ENCODE measurements at regions not wholly inside any gene's neighbourhood (a gene's known extent, or its start where the extent isn't known, plus 50 kb on each side); places are given as distances from the start of the nearest gene placed in this dataset.
"Not testable (repeated sequence)": the region's sequence is repeated elsewhere in the genome, so short reads cannot be mapped to it uniquely, and the experiment has no call there.

GRCh38 chr2:146602856-146603255, 1242.0 kb upstream of the ACVR2A start:
- no peak for DNase-seq

- DNase-seq = peak in 1 of 3 donors; percentile 21
Observed at GRCh38 chr2:146602383-146602782, 1242.4 kb upstream of the ACVR2A start.

DNA sequence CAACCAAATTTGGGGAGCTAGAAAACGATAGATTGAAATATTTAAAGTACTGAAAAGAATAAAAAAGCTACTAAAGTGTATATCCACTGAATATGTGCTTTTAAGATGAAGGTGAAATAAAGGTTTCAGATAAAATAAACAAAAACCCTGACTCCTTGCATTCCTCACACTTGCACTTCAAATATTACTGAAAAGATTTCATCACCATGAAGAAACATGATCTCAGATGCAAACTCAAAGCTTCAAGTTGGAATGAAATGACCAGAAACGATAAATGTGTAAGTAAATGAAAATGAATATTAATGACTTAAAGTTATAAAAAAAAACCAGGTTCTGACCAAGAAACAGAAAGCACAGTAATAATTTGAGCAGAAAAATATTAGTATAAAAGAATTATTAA, 1246.0 kb upstream of the ACVR2A start:
- no peak for DNase-seq

DNA sequence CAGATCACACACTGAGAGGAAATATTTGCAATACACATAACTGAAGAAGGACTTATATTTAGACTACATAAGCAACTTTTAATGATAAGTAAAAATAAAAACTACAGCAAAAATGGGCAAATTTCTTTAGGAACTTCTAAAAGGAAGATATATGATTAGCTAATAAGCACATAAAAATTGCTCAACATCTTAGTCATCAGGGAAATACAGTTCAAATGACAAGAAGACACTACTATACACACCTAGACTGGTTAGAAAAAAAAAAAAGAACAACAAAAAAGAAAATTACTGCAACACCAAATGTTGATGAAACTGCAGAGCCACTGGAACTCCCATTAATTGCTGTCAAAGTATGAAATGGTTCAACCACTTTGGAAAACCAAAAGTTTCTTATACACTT, 1247.5 kb upstream of the ACVR2A start:
- no peak for DNase-seq

GRCh38 chr2:146591908-146592307, 1252.9 kb upstream of the ACVR2A start:
- no peak for DNase-seq

- DNase-seq = no peak
Observed at GRCh38 chr2:146587291-146587713, 1257.5 kb upstream of the ACVR2A start.

- no peak for DNase-seq
Observed at GRCh38 chr2:146584316-146584715, 1260.5 kb upstream of the ACVR2A start.

DNA sequence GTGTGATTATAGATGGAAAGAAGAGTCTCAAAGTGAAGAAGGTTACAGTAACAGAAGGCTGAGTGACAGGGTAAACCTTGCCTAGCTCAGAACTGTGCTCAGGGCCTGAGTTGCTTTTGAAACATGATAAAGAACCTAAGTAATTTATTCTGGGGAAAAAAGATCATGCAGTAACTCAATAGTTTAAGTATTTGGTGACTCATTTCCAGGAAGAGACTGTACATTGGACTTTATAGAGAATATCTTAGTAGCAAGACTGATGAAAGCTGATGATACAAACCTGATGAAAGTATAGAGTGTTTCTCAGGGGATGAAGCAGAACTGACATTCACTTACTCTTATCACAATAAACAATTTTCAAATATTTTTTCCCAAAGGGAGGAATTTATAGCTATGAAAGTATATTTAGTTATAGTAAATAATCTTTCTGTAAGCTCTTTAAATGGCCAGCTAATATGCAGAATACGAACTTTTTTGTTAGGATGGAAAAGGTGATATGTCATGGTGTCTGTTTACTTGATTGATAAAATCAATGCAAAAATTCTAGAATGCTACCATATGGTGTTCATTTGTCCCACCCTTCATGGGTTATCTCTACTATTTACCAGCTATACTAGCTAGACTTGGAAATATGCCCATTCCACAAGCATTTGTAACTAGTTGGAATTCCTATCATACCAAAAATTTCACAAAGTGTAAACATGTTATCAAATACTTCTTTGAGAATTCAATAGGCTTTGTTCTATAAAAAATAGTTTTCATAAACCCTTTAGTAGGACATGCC, 1265.5 kb upstream of the ACVR2A start:
- peak in 1 of 3 donors; percentile 56 for DNase-seq

GRCh38 chr2:146576339-146577111, 1268.3 kb upstream of the ACVR2A start:
- DNase-seq = peak in 1 of 3 donors; percentile 7

DNA sequence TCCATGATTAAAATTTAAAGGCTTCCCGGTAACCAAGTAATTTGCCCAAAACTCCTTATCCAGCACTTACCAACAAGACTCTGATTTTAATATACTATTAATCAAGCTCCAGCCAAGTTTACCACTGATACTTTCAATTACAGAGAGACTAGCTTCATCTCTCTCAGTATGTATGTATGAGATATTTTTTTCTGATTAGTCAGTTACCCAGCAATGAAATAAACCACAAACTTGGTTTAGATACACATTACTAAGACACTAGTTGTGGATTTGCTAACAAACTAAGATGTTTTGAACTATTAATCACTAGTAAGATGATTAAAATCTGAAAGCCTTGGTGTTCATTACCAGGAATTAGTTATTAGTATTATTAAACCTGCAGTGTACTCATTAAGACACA, 1272.2 kb upstream of the ACVR2A start:
- peak in 1 of 3 donors; percentile 27 for DNase-seq

DNA sequence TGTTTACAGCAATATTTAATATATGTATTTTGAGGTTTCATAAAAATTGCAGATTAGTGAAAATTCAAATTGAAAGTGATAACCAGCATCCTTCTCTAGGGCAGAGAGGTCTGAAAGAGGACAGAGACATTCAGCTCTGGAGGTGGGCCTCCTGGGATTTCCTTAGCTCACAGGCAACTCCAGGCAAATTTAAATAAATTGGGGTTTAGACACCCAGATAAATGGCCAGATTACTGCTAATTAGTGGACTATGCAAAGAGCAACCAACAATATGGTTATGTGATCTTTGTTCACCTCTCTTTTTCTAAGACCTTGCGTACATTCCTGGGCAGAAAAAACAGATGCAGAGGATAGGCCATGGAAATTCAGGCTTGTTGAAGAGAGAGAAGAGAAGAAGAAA, 1282.8 kb upstream of the ACVR2A start:
- DNase-seq = no peak

DNA sequence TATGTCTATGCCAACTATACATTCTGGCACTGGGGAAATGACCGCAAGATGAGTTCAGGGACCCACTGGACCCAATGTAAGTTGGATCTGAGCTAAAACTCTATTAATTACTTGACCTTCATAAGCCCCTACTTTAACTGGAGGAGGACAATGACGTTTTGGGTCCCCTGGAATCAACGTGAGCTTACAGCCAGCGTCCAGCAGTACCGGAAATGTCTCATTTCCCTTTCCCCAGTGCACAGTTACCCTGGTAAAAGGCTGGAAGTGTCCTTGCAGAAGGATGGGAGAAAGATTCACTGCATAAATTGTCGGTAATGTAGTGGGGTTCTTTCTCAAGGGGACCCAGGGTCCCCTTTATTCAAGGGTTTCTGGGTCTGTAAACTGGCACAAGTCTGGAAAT, 1297.6 kb upstream of the ACVR2A start:
- DNase-seq = no peak

- no peak for DNase-seq
Observed at GRCh38 chr2:146544701-146545100, 1300.1 kb upstream of the ACVR2A start.

GRCh38 chr2:146541896-146542295, 1302.9 kb upstream of the ACVR2A start:
- DNase-seq = no peak

DNA sequence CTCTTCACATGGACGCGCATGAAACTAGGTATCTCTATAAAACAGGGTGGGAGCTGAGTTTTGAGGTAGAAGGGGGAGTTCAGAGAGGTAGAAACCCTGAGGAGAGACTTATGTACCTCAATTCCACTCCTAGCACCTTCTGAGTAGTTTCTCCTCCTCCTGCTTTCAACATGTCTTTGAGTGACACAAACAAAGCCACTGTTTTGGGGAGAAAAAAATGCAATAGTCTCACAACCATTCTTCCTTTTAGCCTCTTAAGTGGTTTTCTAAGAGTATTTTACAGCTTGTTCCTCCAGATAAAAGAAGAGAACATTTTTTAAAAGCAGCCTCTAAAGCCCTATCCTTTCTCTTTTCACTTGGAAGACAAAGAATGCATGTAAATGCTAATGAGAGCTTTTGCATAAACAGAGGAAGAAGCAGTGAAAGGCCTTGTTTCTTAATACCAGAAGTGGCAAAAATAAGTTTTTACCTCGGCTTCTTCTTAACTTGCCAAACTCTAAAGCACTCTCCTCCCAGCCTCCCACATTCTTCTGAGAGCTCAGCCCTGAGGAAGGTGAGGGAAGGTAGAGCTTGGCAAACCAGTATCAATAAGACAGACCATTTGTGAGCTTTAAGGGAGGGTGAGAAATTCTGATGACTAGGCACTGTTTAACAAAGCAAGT, 1304.4 kb upstream of the ACVR2A start:
- DNase-seq = no peak

- DNase-seq = not testable (repeated sequence)
Observed at GRCh38 chr2:146539739-146540138, 1305.1 kb upstream of the ACVR2A start.

- DNase-seq = no peak
Observed at GRCh38 chr2:146537477-146537876, 1307.4 kb upstream of the ACVR2A start.

DNA sequence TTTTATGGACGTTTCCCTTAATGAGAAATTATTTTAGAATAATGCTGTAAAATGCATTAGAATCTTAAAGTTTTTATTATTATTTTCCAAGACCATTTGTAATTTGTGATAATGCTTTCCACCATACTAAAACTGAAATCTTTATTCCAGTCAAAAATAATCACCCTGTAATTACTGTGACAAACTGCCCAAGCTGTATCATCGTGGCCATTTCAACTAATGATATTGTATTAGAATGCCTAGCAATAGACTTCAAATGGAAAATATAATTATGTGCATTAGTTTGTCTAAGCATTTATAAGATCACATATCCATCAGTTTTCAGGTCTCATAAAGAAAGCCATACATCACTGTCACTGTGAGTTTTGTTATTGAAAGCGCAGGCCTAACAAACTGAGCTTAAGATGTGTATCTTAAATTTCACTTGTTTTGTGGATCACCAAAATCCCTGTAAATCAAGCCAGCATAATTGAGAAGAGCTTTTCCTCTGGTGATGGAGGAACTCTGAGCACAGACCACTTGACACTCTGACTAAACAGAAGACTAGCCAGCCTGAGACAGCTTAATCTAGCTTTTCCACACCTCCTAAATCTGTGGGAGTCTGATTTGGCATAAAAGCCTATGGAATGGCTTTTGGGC, 1312.2 kb upstream of the ACVR2A start:
- DNase-seq = no peak

DNA sequence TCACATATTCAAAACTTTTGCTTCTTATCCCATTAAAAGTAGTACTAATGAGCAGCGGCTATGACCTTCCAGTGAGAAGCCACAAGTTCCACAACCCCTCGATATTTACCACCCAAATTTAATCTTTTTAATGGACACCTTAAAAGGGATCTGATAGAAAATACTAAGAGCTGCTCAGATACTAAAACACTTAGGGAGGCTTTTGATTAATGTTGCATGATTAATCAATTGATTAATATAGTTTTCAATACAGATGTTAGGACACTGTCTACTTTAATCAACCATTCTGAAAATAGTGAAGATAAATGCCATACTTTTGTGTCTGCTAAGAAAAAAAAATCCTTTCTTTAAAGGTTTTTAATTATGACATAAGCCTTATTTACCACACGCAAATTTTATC, 1312.8 kb upstream of the ACVR2A start:
- no peak for DNase-seq

DNA sequence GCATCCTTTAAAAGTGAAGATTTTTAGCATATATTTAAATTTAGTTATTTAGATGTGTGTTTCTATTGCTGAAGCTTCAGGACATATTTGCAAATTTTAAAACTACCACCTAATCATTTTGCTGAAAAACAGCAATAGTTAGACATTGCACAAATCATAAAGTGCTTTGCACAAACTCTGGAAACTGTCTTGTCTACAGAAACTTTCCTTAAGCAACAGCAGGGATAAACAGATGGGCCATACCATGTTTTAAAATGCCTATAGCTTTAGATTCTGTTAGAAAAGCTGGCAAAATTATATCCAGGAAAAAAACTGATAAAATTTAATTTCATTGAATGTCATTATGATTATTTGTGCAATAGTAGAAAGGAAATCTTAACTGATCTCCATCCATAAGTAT, 1313.9 kb upstream of the ACVR2A start:
- DNase-seq = no peak

DNA sequence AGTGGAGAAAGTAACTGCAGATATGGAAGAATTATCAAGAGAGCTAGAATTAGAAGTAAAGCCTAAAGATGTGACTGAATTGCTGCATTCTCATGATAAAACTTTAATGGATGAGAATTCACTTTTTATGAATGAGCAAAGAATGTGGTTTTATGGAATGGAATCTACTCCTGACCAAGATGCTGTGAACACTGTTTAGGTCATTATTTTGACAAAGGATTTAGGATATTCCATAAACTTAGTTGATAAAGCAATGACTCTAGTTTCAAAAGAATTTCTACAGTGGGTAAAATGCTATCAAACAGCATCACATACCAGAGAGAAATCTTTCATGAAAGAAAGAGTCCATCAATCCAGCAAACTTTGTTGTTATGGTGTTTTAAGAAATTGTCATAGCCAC, 1317.7 kb upstream of the ACVR2A start:
- DNase-seq = peak in 1 of 3 donors; percentile 8

DNA sequence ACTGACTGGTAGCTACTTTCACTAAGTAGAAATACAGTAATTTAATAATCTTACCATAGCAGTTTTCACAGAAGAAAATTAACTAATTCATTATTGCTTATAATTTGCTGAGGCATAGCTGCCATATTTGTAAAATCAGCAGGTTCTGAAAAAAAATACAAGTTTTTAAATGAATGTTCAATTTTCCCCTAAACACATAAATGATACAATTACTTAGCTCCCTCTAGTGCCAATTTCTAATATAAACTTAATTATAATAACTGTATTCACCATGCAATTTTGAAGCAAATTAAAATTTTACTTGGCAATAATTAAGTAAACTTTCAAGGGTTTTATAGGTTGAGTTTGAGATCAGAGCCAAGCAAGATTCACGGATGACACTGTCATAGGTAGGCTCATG, 1321.6 kb upstream of the ACVR2A start:
- DNase-seq = peak in 1 of 3 donors; percentile 14
